Right cardiac atrium (tissue), 5 donors: ENCODE measurements at regions not wholly inside any gene's neighbourhood (a gene's known extent, or its start where the extent isn't known, plus 50 kb on each side); places are given as distances from the start of the nearest gene placed in this dataset.
A peak's percentile ranks its signal among the peaks of the same experiment; 100 is the strongest.

Experiments
- ATAC-seq, 2 donors: fragments of 200-7000 bp; cut with Tn5 transposase; one replicate each; pipeline versions ENCODE4 v1.8.0 to v1.9.1; 2020; ENCODE audit warnings: moderate library complexity in 2 of 2, mild to moderate bottlenecking in 1 of 2
- DNase-seq, 3 donors: peaks; one replicate each; pipeline ENCODE4 v3.0.0-alpha.2; 2020
- H3K27ac ChIP-seq: one replicate; pipeline ENCODE4 v1.5.1; 2013; ENCODE audit warnings: mild to moderate bottlenecking, low read length, control low read depth, moderate library complexity
- H3K27me3 ChIP-seq: one replicate; pipeline ENCODE4 v1.6.1; 2013; ENCODE audit not compliant: control insufficient read depth, insufficient read depth
- H3K4me1 ChIP-seq: one replicate; pipeline ENCODE4 v1.6.1; 2013; ENCODE audit warnings: low read length; ENCODE audit not compliant: control insufficient read depth, insufficient read depth
- H3K4me3 ChIP-seq: one replicate; pipeline ENCODE4 v1.5.1; 2013; ENCODE audit warnings: low read length, control low read depth
- H3K9me3 ChIP-seq: one replicate; pipeline ENCODE4 v1.6.1; 2013; ENCODE audit warnings: low read length; ENCODE audit not compliant: control insufficient read depth
- WGBS: extraction: QIAGEN DNeasy Blood & Tissue Kit; methylation state at CpG from one replicate; pipeline ENCODE4 v1.1.7; 2013; 5-methylcytosine and 5-hydroxymethylcytosine counted together
- intact Hi-C, 4 donors: fragments of 100-400 bp; cut with DNase I; formaldehyde crosslinking; loops; one replicate each; pipeline versions ENCODE4 v1.11.0 to v1.14.0; 2022 to 2023
- donor health status: healthy with polysubstance abuse.
- donor health status: DM: no; HTN: yes; CAD: no.
- donor health status: DM: no; HTN: no; CAD: no.
- donor health status: DM: no; HTN: yes; CAD: no; lungs with severe emphysema.
- donor health status: DM: yes; HTN: yes; CAD: no.

DNA sequence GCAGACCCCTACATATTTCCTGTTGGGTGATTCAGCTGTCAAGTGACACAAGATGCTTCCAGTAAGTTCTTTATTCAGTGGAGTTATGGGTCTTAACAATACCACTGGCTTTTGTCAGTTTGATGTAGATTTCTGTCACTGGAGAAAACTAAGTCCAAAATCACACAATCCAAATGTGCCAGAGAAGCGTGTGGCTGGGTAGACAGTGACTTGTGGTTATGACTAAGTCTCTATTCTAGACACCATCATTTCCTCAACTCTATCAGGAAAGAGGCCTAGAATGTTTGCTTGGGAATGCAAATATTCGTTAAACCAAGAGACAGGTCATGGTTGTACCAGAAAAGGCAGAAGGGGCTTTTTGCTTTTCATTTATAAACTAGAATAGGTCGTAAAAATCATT, 54.4 kb upstream of the HS3ST1 start:
- no peak for ATAC-seq
- intact Hi-C loops = no loop called here
- Histone ChIP-seq H3K27me3 (no peaks in the 10 kb centered on the region), H3K4me3 (no peak overlapping the region), H3K27ac (no peak overlapping the region), H3K9me3 (no peaks in the 10 kb centered on the region), H3K4me1 (no peaks in the 10 kb centered on the region)
- WGBS = 61% methylated on average over 3 of the region's 3 CpGs
- no peak for DNase-seq

DNA sequence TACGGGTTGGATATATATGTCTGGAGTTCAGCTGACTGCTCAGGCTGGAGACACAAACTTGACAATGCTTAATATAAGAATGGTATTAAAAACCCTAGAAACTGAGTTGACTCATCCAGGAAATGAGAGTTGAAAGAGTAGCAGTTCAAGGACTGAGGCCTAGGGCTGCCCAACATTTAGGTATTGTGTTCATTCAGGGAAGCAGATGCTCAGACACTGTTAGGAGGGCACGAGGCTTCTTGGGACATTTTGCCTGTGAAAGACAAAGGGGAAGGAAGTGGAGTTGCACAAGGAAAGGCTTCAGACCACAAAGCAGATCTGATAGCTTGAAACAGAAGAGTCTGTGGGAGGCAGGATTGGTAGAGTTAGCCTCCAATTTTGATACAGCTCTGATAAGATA, 52.0 kb upstream of the HS3ST1 start:
- DNase-seq = peak in 1 of 3 donors; percentile 21
- peak; percentile 63 to 69 for ATAC-seq
- H3K27me3 ChIP-seq = no peaks in the 10 kb centered on the region
- no peak overlapping the region for H3K27ac ChIP-seq
- H3K4me3 ChIP-seq = no peak overlapping the region
- no peaks in the 10 kb centered on the region for H3K9me3 ChIP-seq
- WGBS = 64% methylated on average over 2 of the region's 2 CpGs
- intact Hi-C loops = no loop called here
- no peaks in the 10 kb centered on the region for H3K4me1 ChIP-seq
